ENCODE measurements at regions not wholly inside any gene's neighbourhood (a gene's known extent, or its start where the extent isn't known, plus 50 kb on each side); places are given as distances from the start of the nearest gene placed in this dataset.

DNA sequence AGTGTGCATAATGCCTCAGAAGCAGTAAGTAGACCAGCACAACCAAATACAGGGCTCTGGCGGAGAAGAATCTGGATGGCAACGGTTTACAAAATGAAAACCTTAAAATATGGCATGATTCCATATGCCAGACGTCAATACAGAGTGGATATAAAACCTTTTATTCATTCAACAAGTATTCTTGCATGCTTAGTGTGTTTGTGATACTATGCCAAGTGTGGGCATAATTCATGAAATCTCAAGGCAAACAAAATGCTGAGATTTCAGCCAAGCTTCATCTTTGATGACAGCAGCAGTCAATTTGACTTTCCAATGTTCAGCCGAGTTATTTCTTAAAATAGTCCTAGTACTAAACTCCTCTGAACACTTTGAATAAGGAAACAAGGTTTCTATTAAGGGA, 119.4 kb downstream of the CD24 start:
- DNase-seq (ENCODE audit: low read depth, low spot score): no peak
- CTCF ChIA-PET: interaction anchor here (1.3 kb wide), 1 partner anchor 8 kb away, joined by 4 read pairs; no protein-coding TSS in a partner anchor

More for the DNA sequence above, 119.4 kb downstream of the CD24 start:
- no peak overlapping the region for H2AFZ ChIP-seq (ENCODE audit: control insufficient read depth, low read depth, low read length)
- H3K79me2 ChIP-seq (ENCODE audit: control insufficient read depth, insufficient read depth, low read length): no peaks in the 10 kb centered on the region
- FAIRE-seq (no peak), ATAC-seq (no peak)
- WGBS (ENCODE audit: insufficient coverage, insufficient replicate concordance, low lambda C conversion rate, missing lambda C conversion rate): 31% methylated on average over 4 of the region's 4 CpGs
- no TSS peak for BruUV-seq (replicated peaks)
- intact Hi-C loops (cut with micrococcal nuclease; ENCODE audit: unreplicated experiment): no loop called here
- in situ Hi-C loops (cut with MboI): no loop called here
- H3K9me3 ChIP-seq (replicated peaks; ENCODE audit: control insufficient read depth, insufficient read depth, low read length): peaks cover 4% of the 10 kb centered on the region; the same call in 2 of the 3 replicates
- H3K4me3 ChIP-seq: no peak overlapping the region
- no peaks in the 10 kb centered on the region for H4K20me1 ChIP-seq (ENCODE audit: control insufficient read depth, insufficient read depth)
- RAD21 ChIA-PET (ENCODE audit: unreplicated experiment): no interaction called here
- no peak overlapping the region for H3K4me2 ChIP-seq (ENCODE audit: control insufficient read depth, insufficient read depth)
- no peak overlapping the region for H3K27ac ChIP-seq (ENCODE audit: control insufficient read depth, insufficient read depth)
- no peak overlapping the region for H3K9ac ChIP-seq (ENCODE audit: control insufficient read depth, insufficient read depth, low read length)
- POLR2A ChIA-PET: no interaction called here
- no peak for TF ChIP-seq FOXK2 (IDR thresholded peaks at IDR 0.05)
- TF ChIP-seq WRNIP1 (IDR thresholded peaks at IDR 0.05; ENCODE audit: borderline replicate concordance, low read depth, low read length): no peak
- no peak for TF ChIP-seq SMAD1 (IDR thresholded peaks at IDR 0.05; ENCODE audit: low read depth, partially characterized antibody)
- TF ChIP-seq CBX3 (IDR thresholded peaks at IDR 0.05; ENCODE audit: borderline replicate concordance, low read depth): no peak
- no peak for TF ChIP-seq NFIC (IDR thresholded peaks at IDR 0.05; ENCODE audit: low read depth, low read length)
- TF ChIP-seq SREBF1 (IDR thresholded peaks at IDR 0.05; ENCODE audit: low read length): no peak
- no peak for TF ChIP-seq RCOR1 (conservative IDR thresholded peaks at IDR 0.05; ENCODE audit: low read depth, low read length)
- TF ChIP-seq, protein P1, sequence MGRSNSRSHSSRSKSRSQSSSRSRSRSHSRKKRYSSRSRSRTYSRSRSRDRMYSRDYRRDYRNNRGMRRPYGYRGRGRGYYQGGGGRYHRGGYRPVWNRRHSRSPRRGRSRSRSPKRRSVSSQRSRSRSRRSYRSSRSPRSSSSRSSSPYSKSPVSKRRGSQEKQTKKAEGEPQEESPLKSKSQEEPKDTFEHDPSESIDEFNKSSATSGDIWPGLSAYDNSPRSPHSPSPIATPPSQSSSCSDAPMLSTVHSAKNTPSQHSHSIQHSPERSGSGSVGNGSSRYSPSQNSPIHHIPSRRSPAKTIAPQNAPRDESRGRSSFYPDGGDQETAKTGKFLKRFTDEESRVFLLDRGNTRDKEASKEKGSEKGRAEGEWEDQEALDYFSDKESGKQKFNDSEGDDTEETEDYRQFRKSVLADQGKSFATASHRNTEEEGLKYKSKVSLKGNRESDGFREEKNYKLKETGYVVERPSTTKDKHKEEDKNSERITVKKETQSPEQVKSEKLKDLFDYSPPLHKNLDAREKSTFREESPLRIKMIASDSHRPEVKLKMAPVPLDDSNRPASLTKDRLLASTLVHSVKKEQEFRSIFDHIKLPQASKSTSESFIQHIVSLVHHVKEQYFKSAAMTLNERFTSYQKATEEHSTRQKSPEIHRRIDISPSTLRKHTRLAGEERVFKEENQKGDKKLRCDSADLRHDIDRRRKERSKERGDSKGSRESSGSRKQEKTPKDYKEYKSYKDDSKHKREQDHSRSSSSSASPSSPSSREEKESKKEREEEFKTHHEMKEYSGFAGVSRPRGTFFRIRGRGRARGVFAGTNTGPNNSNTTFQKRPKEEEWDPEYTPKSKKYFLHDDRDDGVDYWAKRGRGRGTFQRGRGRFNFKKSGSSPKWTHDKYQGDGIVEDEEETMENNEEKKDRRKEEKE (IDR thresholded peaks at IDR 0.05): no peak
- TF ChIP-seq BACH1 (IDR thresholded peaks at IDR 0.05; ENCODE audit: borderline replicate concordance): no peak
- TF ChIP-seq FOS (IDR thresholded peaks at IDR 0.05; ENCODE audit: borderline replicate concordance, extremely low read depth, insufficient read length): no peak
- no peak for TF ChIP-seq NFYA (IDR thresholded peaks at IDR 0.05; ENCODE audit: borderline replicate concordance, low read depth, low read length)
- no peak for TF ChIP-seq KAT2A (conservative IDR thresholded peaks at IDR 0.05; ENCODE audit: control insufficient read depth, low read depth, low read length)
- TF ChIP-seq, protein P2, sequence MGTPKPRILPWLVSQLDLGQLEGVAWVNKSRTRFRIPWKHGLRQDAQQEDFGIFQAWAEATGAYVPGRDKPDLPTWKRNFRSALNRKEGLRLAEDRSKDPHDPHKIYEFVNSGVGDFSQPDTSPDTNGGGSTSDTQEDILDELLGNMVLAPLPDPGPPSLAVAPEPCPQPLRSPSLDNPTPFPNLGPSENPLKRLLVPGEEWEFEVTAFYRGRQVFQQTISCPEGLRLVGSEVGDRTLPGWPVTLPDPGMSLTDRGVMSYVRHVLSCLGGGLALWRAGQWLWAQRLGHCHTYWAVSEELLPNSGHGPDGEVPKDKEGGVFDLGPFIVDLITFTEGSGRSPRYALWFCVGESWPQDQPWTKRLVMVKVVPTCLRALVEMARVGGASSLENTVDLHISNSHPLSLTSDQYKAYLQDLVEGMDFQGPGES (IDR thresholded peaks at IDR 0.05): no peak
- TF ChIP-seq, protein P3, sequence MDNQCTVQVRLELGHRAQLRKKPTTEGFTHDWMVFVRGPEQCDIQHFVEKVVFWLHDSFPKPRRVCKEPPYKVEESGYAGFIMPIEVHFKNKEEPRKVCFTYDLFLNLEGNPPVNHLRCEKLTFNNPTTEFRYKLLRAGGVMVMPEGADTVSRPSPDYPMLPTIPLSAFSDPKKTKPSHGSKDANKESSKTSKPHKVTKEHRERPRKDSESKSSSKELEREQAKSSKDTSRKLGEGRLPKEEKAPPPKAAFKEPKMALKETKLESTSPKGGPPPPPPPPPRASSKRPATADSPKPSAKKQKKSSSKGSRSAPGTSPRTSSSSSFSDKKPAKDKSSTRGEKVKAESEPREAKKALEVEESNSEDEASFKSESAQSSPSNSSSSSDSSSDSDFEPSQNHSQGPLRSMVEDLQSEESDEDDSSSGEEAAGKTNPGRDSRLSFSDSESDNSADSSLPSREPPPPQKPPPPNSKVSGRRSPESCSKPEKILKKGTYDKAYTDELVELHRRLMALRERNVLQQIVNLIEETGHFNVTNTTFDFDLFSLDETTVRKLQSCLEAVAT (IDR thresholded peaks at IDR 0.05): no peak
- TF ChIP-seq, protein P4, sequence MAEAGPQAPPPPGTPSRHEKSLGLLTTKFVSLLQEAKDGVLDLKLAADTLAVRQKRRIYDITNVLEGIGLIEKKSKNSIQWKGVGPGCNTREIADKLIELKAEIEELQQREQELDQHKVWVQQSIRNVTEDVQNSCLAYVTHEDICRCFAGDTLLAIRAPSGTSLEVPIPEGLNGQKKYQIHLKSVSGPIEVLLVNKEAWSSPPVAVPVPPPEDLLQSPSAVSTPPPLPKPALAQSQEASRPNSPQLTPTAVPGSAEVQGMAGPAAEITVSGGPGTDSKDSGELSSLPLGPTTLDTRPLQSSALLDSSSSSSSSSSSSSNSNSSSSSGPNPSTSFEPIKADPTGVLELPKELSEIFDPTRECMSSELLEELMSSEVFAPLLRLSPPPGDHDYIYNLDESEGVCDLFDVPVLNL (IDR thresholded peaks at IDR 0.05; ENCODE audit: low read depth, low read length): no peak
- no peak for TF ChIP-seq ASH2L (IDR thresholded peaks at IDR 0.05; ENCODE audit: borderline replicate concordance, low read depth)
- no peak for TF ChIP-seq CBX5 (IDR thresholded peaks at IDR 0.05; ENCODE audit: low read depth)
- no peak for TF ChIP-seq MTA2 (IDR thresholded peaks at IDR 0.05; ENCODE audit: low read depth)
- SMC1A ChIA-PET (ENCODE audit: uncharacterized antibody, unreplicated experiment): no interaction called here
- H3K36me3 ChIP-seq (ENCODE audit: control insufficient read depth in 2 of 2, insufficient read depth in 2 of 2, low read length in 1 of 2): no peaks in the 10 kb centered on the region
- H3K4me1 ChIP-seq (ENCODE audit: control insufficient read depth, insufficient read depth, low read length): no peaks in the 10 kb centered on the region
- H3K27me3 ChIP-seq (replicated peaks in 1 of 2; ENCODE audit: control insufficient read depth in 2 of 2, insufficient read depth in 2 of 2, low read length in 1 of 2): no peaks in the 10 kb centered on the region
